ENCODE measurements at regions not wholly inside any gene's neighbourhood (a gene's known extent, or its start where the extent isn't known, plus 50 kb on each side); places are given as distances from the start of the nearest gene placed in this dataset.

DNA sequence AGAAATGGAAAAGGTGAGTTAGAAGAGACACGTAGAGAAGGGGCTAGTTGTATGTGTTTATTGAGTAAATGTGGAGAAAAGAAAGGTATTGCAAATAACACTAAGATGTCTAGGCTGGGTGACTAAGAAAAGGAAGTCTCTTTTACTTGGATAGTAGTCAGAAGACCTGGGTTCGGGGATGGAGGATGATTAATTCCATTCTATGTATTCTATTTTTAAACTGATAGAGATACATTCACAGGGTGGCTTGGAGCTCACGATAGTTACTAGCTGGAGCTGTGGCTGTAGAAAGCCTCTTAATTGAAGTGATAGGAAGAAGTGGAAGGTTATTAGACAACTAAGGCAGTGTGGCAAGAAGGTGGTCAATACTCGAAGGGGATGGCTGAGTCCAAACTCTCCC is 65.9 kb upstream of the TNIK start:
- Histone ChIP-seq H3K4me1 (ENCODE audit: insufficient read depth, low read length) (peaks cover 4% of the 10 kb centered on the region; the same call in 1 of the 2 replicates), H3K79me1 (ENCODE audit: insufficient read depth, low read depth, low read length, poor library complexity, severe bottlenecking) (no peaks in the 10 kb centered on the region), H3K4me2 (ENCODE audit: insufficient read depth, insufficient read length, low read length) (no peak overlapping the region), H3K56ac (ENCODE audit: insufficient read length, low read depth, low read length) (no peak overlapping the region), H4K91ac (ENCODE audit: insufficient read length, low read depth, low read length) (no peak overlapping the region), H4K8ac (replicated peaks; ENCODE audit: insufficient read length, low read depth, low read length) (no peak overlapping the region), H2BK120ac (ENCODE audit: low read depth, low read length, poor library complexity, severe bottlenecking) (no peak overlapping the region), H2BK12ac (ENCODE audit: insufficient read length, low read depth, low read length) (no peak overlapping the region), H3K27ac (ENCODE audit: insufficient read length, low read depth, low read length) (no peak overlapping the region), H4K20me1 (ENCODE audit: control insufficient read depth, insufficient read depth, insufficient read length) (no peaks in the 10 kb centered on the region), H2AK5ac (ENCODE audit: insufficient read length, low read length) (no peak overlapping the region), H3K27me3 (ENCODE audit: insufficient read depth, low read length) (no peaks in the 10 kb centered on the region), H3K9ac (ENCODE audit: extremely low read depth, insufficient read length, low read length) (no peak overlapping the region), H3K9me3 (ENCODE audit: control insufficient read depth, low read depth, low read length) (no peaks in the 10 kb centered on the region), H3K79me2 (ENCODE audit: insufficient read depth, low read length) (no peaks in the 10 kb centered on the region), H3K23me2 (ENCODE audit: insufficient read length, low read depth, low read length, poor library complexity, severe bottlenecking) (no peaks in the 10 kb centered on the region), H2AFZ (ENCODE audit: low read length) (no peak overlapping the region), H3K18ac (ENCODE audit: insufficient read length, low read depth, low read length) (no peak overlapping the region), H3K14ac (ENCODE audit: insufficient read depth, low read length) (no peak overlapping the region), H2BK5ac (ENCODE audit: insufficient read length, low read length) (no peak overlapping the region), H3T11ph (ENCODE audit: low read length) (no peak overlapping the region), H3K23ac (ENCODE audit: insufficient read length, low read depth, low read length) (no peak overlapping the region), H2BK20ac (ENCODE audit: low read depth, low read length, poor library complexity, severe bottlenecking) (no peak overlapping the region), H3K4ac (ENCODE audit: low read depth, low read length) (no peak overlapping the region), H4K5ac (ENCODE audit: insufficient read length, low read depth, low read length) (no peak overlapping the region), H2BK15ac (ENCODE audit: low read depth, low read length) (no peak overlapping the region)
- Mint-ChIP-seq H3K4me3 (no peak overlapping the region), H3K9me3 (no peaks in the 10 kb centered on the region), H3K36me3 (ENCODE audit: insufficient read depth in 1 of 3, low read depth in 3 of 3) (no peaks in the 10 kb centered on the region), H3K27me3 (ENCODE audit: low read depth) (no peaks in the 10 kb centered on the region), H3K27ac (no peak overlapping the region), H3K4me1 (peaks cover 9% of the 10 kb centered on the region in 2 experiments)
- DNase-seq, result no peak
- WGBS (ENCODE audit: extremely low coverage, insufficient read length, low lambda C conversion rate), result 100% methylated on average over 1 of the region's 4 CpGs
- TF ChIP-seq, protein P1, sequence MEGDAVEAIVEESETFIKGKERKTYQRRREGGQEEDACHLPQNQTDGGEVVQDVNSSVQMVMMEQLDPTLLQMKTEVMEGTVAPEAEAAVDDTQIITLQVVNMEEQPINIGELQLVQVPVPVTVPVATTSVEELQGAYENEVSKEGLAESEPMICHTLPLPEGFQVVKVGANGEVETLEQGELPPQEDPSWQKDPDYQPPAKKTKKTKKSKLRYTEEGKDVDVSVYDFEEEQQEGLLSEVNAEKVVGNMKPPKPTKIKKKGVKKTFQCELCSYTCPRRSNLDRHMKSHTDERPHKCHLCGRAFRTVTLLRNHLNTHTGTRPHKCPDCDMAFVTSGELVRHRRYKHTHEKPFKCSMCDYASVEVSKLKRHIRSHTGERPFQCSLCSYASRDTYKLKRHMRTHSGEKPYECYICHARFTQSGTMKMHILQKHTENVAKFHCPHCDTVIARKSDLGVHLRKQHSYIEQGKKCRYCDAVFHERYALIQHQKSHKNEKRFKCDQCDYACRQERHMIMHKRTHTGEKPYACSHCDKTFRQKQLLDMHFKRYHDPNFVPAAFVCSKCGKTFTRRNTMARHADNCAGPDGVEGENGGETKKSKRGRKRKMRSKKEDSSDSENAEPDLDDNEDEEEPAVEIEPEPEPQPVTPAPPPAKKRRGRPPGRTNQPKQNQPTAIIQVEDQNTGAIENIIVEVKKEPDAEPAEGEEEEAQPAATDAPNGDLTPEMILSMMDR (conservative IDR thresholded peaks at IDR 0.05), result no peak
